ENCODE measurements at regions not wholly inside any gene's neighbourhood (a gene's known extent, or its start where the extent isn't known, plus 50 kb on each side); places are given as distances from the start of the nearest gene placed in this dataset.

GRCh38 chr2:18849841-18850578 lies 260.6 kb upstream of the NT5C1B start:
- Mint-ChIP-seq H3K4me1 (no peaks in the 10 kb centered on the region), H3K36me3 (ENCODE audit: low read depth) (no peaks in the 10 kb centered on the region), H3K4me3 (no peak overlapping the region), H3K27ac (no peak overlapping the region), H3K9me3 (no peaks in the 10 kb centered on the region), H3K27me3 (ENCODE audit: low read depth, poor library complexity) (peaks cover 3% of the 10 kb centered on the region)
- DNase-seq: no peak
- TF ChIP-seq, protein P1, sequence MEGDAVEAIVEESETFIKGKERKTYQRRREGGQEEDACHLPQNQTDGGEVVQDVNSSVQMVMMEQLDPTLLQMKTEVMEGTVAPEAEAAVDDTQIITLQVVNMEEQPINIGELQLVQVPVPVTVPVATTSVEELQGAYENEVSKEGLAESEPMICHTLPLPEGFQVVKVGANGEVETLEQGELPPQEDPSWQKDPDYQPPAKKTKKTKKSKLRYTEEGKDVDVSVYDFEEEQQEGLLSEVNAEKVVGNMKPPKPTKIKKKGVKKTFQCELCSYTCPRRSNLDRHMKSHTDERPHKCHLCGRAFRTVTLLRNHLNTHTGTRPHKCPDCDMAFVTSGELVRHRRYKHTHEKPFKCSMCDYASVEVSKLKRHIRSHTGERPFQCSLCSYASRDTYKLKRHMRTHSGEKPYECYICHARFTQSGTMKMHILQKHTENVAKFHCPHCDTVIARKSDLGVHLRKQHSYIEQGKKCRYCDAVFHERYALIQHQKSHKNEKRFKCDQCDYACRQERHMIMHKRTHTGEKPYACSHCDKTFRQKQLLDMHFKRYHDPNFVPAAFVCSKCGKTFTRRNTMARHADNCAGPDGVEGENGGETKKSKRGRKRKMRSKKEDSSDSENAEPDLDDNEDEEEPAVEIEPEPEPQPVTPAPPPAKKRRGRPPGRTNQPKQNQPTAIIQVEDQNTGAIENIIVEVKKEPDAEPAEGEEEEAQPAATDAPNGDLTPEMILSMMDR (IDR thresholded peaks at IDR 0.05): no peak

- TF ChIP-seq, protein P1 (IDR thresholded peaks at IDR 0.05): no peak
- Mint-ChIP-seq H3K4me3 (no peak overlapping the region), H3K4me1 (no peaks in the 10 kb centered on the region), H3K27ac (no peak overlapping the region), H3K36me3 (ENCODE audit: low read depth) (no peaks in the 10 kb centered on the region), H3K27me3 (ENCODE audit: low read depth, poor library complexity) (peaks cover 9% of the 10 kb centered on the region), H3K9me3 (no peaks in the 10 kb centered on the region)
- DNase-seq: no peak
Measured at GRCh38 chr2:18848646-18849045, 259.3 kb upstream of the NT5C1B start.

GRCh38 chr2:18845854-18846445 lies 256.6 kb upstream of the NT5C1B start:
- no peaks in the 10 kb centered on the region for H3K9me3 Mint-ChIP-seq
- DNase-seq: no peak
- H3K4me3 Mint-ChIP-seq: no peak overlapping the region
- H3K4me1 Mint-ChIP-seq: peaks cover 10% of the 10 kb centered on the region
- H3K36me3 Mint-ChIP-seq (ENCODE audit: low read depth): no peaks in the 10 kb centered on the region
- H3K27me3 Mint-ChIP-seq (ENCODE audit: low read depth, poor library complexity): peaks cover 17% of the 10 kb centered on the region
- TF ChIP-seq, protein P1 (IDR thresholded peaks at IDR 0.05): no peak
- H3K27ac Mint-ChIP-seq: no peak overlapping the region

DNA sequence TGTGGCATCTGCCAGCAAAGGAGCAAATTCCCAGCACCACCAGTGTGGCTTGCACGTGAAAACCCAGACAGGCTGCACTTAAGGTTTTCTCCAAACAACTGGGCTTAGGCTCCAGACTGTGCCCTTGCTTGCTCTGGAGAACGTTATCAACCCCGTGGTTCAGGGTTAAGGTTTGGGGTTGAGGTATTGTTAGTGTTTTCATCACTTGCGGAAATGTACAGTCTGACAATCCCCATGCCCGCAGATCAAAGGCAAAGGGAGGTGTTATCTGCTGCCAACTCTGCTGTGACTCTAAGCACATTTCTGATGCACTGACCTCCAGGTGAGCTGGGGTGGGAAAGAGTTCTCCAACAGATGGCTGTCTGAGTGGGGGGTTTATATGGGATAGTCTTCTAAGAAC lies 253.5 kb upstream of the NT5C1B start:
- H3K27me3 Mint-ChIP-seq (ENCODE audit: low read depth, poor library complexity): peaks cover 17% of the 10 kb centered on the region
- peaks cover 5% of the 10 kb centered on the region for H3K36me3 Mint-ChIP-seq (ENCODE audit: low read depth)
- DNase-seq: no peak
- no peaks in the 10 kb centered on the region for H3K9me3 Mint-ChIP-seq
- H3K4me1 Mint-ChIP-seq: peaks cover 20% of the 10 kb centered on the region
- no peak overlapping the region for H3K4me3 Mint-ChIP-seq
- no peak overlapping the region for H3K27ac Mint-ChIP-seq
- TF ChIP-seq, protein P1 (IDR thresholded peaks at IDR 0.05): no peak

DNA sequence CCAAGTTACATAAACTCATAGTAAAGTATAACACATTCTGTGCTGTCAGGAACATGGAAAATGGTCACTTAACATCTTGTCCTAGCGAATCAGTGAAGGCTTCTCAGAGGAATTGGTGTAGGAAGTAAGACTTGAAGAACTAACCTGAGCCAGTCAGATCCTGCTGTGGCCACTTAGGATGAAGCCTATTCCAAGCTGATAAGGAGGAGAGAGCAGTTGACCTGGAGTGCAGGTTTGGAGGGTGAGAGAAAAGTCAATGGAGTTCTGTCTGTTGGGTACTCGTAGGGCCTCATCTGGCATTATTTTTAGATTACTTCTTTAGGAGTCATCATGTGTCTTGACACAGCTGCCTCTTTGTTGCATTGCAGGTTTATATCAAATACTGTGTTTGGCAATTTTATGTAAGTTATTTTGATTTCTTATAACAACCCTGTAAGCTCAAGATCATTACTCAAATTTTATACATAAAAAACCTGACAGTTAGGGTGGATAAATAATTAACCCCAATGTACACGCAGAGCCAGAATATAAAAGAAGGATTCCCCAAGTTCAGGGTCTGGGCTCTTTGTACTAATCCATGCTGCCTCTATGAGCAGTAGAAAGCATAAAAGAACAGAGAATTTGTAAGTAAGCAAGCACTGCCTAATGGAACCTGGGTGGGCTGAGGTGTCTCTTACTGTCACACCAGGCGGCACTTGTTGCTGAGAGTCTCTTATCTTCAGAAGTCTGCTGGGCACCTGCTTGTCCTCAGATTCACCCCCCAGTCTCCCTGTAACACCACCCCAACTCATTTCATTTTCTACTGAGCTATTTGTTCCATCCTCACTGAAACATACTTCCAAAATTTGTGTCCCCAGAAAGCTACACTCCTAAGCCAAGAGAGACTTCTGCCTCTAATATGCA lies 252.1 kb upstream of the NT5C1B start:
- Mint-ChIP-seq H3K9me3 (no peaks in the 10 kb centered on the region), H3K4me1 (peaks cover 34% of the 10 kb centered on the region), H3K27me3 (ENCODE audit: low read depth, poor library complexity) (peaks cover 14% of the 10 kb centered on the region), H3K36me3 (ENCODE audit: low read depth) (peaks cover 5% of the 10 kb centered on the region), H3K4me3 (no peak overlapping the region), H3K27ac (no peak overlapping the region)
- TF ChIP-seq, protein P1 (IDR thresholded peaks at IDR 0.05): no peak
- DNase-seq: no peak

All from nephron progenitor cell (in vitro differentiated cells).